Embryonic facial prominence (tissue), 1 donor: ENCODE measurements at regions not wholly inside any gene's neighbourhood (a gene's known extent, or its start where the extent isn't known, plus 50 kb on each side); places are given as distances from the start of the nearest gene placed in this dataset.

Source experiments
- DNase-seq: peaks from one replicate; pipeline ENCODE4 v3.0.0-alpha.2; 2016; ENCODE audit errors: extremely low spot score

- DNase-seq, result no peak
These were observed 227.7 kb upstream of the HMGA2 start for GRCh38 chr12:65596514-65597091.

GRCh38 chr12:65597527-65597926, 226.8 kb upstream of the HMGA2 start:
- DNase-seq, result no peak

DNA sequence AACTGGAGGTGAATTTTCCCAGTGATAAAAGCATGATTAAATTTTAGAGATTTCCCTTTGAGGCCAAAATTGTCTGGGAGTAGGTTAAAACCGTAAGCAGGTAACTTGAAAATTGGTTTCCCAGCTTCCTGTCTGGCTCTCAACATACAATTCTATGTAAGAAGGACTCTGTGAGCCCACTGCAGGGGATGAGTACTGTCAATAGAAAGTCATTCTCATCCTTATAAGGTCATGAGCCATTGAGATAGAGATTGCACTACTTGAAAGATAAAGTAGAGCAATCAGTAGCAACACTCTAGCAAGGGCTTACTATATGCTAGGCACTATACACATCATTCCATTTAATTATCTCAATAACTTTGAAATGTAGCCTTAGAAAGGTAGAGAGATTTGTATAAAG, 225.6 kb upstream of the HMGA2 start:
- DNase-seq, result no peak

DNA sequence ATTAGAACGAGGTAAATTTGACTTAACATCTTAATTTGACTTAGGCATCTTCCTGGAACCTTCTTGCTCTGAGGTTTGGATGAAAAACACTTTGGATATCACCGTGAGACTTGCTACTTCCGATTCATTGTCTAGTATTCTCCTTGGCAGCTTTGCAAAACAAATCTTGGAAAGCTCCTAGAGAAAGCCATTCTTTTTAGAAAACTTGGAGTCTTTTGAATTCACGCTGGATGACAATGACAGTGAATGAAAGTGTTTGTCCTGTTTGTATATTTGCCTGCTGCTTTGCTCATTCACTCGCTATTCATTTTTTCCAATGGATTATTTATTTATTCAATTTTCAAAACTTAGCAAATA, 222.1 kb upstream of the HMGA2 start:
- DNase-seq, result no peak

GRCh38 chr12:65602610-65603295, 221.5 kb upstream of the HMGA2 start:
- DNase-seq, result peak; percentile 65

DNA sequence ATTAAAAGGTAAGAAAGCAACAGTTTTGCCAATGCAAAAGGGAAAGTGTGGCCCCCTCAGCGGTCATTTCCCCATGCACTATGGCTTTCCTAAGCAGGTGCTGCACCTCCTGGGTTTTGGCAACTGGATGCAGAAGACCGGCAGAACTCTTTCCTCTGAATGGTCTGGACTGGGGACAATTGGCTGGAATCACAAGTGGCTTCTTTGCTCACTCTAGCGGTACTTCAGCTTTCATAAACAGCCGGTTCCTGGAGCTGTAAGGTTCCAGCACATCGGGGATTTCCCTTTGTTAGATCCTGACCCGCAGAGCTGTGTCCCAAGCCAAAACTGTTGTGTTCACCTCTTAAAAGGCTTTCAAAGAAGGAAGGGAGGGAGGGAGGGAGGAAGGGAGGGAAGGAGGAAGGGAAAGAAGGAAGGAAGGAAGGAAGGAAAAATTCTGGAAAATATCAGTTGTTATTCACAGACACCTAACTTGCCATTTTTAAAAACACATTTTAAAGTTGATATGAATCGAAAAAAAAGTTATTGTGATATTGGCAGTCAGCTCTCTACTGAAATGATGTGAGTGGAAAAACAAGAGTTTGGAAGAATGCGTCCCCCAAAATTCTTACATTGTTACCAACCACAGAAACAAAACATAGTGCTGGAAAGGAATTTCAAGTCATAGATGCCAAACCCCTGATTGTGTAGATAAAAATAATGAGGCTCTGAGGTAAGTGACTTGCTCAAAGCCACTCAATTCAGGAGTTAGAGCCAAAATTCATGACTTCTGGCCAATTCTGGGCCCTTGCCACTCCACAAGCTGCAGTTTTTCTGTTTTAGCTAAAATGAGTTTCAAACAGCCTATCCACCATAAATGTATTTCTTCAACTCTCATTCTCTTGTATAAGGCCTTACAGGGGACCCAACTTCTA, 220.6 kb upstream of the HMGA2 start:
- no peak for DNase-seq

GRCh38 chr12:65605019-65605418, 219.3 kb upstream of the HMGA2 start:
- no peak for DNase-seq

DNA sequence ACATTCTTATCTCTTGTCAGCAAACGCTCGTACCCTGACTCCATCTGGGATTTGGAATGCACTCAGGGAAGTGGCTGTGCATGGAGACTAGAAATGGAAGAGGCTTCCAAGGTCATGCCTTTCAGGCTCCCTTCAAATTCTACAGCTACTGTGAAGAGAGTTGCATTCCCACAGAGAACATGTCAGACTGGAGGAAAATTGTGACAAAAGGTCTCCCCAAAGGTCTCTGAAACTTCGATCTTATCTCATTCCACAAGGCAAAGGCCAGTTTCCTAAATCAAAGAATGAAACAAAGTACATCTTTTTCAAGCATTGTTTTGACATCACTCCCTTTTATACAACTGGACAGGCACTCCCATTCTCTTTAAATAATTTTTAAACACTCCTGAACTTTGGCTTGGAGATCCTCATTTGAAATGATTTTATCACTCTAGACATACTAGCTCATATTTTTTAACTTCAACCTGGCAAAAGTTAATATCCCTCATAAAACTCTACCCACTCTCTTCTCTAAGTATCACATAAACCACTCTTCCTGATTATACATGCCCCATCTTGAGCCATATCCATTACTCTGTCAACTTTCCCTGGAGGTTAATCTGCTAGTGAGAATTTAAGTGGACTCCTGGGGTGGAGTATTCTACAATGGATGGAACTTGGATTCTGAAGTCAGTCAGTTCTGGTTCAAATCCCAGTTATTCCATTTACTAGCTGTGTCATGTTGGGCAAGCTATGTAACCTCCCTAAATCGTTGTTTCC, 218.1 kb upstream of the HMGA2 start:
- DNase-seq, result no peak

DNA sequence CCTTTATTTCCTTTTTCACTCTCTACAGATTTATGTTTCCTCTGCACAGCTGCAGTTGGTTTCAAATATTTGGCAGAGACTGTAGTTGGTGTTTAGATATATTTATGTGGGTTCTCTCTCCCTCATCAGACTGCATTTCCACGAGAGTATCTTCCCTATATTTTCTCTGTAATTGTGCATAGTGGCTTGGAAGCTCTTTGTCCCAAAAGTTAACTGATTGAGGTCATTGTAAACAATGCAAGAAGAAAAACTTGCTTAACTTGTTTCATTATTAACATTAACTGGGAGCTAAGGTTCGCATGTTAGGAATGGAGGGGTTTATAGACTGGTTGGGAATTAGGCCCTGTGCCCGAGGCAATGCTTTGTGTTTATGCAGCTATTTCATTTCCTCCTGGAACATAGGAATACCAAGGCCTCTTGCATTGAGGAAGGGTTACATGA, 216.9 kb upstream of the HMGA2 start:
- peak; percentile 34 for DNase-seq

DNA sequence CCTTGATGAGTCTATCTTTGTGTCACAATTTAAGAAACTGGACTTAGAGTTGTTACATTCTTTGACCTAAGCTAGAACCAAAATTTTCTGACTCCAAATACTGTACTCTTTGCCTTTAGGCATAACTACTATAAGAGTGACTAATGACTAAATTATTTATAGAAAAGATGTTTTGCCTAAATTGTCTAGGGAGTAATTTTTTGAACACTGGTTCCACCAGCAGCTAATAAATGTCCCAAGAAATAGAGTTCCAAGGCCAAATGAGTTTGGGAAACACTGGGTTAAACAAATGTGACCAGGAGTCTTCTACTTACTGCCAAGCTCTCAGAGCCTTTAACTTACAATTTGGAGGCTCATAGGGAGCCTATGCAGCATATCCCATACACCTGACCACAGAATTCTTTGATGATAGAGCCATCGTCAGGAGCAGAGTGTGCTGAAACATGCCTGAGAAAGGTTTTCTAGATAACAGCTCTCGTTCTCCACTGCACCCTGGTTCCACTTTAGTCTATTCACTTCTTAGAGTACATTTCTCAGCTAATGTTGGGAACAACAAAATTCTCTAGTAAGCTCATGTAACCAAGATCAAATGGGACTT, 215.9 kb upstream of the HMGA2 start:
- DNase-seq, result no peak

- DNase-seq, result no peak
These were observed 214.9 kb upstream of the HMGA2 start for GRCh38 chr12:65609359-65609771.

DNA sequence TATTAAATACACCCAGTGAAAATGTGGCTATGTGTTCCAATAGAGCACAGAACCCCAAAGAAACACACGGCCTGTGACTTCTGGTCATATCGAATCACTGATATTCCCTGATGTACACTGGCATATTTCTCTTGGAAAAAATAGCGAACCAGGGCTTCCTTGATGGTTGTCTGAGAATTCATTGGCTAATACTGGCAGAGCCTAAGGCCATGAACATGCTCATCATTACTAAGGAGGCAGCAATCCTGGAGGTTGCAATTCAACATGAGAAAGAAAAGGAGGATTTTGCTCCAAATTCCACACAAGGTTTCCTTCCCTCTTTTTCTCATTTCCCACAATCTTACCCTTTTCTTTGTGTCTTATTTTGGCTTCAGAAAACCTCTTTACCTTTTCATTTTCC, 212.9 kb upstream of the HMGA2 start:
- no peak for DNase-seq

DNA sequence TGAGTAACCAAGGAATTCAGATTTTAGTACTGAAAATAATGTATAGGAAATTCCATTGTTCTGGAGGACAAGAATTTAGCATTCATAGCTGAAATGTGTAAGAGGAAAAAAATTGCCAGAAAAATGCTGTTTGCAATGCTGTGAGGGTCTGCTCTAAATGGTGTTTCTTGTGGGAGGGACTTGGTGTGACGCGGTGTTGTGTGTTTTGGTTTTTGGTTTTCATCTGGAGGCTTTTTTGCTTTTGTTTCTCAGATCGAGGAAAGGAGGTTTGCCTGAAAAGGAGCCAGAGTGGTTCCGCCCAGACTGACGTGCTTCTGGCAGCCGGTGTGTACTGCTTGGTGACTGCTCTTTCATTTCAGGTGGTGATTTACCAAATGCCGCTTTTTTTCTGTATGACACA, 211.8 kb upstream of the HMGA2 start:
- DNase-seq, result no peak

DNA sequence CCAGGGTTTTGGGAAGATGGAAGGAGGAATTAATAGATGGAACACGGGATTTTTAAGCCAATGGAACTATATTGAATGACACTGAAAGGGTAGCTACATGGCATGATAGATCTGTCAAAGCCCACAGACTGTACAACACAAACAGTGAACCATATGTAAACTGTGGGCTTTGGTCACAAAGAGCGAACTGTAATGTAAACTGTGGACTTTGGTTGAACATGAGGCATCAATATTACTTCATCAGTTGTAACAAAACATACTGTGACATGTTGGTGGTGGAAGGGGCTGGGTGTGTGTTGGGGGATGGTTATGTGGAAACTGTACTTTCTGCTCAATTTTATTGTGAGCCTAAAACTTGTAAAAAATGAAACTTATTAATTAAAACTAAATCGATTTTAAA, 210.6 kb upstream of the HMGA2 start:
- DNase-seq, result no peak

GRCh38 chr12:65614259-65614889, 209.9 kb upstream of the HMGA2 start:
- no peak for DNase-seq

- DNase-seq, result no peak
These were observed 209.2 kb upstream of the HMGA2 start for GRCh38 chr12:65615118-65615517.

DNA sequence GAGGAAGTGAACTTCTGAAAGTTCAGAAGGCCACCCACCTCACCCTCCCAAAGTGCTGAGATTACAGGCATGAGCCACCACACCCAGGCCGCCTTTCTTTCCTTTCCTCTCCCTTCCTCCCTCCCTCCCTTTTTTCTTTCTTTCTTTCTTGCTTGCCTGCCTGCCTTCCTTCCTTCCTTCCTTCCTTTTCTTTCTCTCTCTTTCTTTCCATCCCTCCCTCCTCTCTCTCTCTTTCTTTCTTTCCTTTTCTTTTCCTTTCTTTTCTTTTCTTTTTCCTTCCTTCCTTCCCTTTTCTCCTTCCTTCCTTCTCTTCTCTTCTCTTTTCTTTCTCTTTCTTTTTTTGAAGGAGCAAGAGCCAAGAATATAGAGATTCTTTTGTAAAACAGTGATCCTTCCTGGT, 208.3 kb upstream of the HMGA2 start:
- DNase-seq, result no peak

- DNase-seq, result no peak
These were observed 205.7 kb upstream of the HMGA2 start for GRCh38 chr12:65618588-65618987.

- no peak for DNase-seq
These were observed 205.3 kb upstream of the HMGA2 start for GRCh38 chr12:65619018-65619417.

DNA sequence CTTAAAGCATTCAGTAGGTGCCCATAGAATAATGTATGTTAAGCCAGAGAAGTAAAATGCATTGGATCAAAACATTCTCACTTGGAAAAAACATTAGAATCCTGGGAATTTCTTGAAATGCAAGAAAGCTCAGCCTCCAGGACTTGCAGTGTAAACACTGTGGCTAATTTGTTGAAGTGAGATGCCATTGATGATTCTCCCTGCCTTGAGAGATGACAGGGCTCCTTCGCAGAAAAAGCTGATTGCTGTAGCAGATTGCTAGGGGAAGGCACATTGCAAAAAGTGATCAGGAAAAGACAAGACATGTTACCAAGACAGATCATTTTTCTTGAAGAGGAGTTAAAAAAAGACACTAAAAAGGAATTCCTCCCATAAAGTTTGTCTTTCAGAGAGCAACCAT, 204.2 kb upstream of the HMGA2 start:
- DNase-seq, result no peak

DNA sequence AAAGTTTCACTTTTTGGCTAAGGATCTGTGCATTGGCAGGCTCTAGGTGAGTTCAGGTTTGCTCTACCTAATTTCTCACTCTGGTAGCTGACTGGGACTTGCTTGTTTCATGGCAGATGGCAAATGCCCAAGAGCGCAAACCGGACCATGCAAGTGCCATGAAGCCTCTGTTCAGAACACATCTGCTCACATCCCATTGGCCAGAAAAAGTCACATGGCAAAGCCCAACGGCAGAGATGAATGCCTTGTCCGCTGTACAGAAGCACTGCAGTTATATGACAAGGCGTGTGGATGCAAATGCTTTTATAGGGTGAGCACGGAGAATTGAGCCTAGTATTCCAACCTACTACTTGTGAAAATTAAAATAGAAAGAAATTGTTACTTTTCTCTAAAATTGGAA, 202.2 kb upstream of the HMGA2 start:
- no peak for DNase-seq
